ENCODE measurements at regions not wholly inside any gene's neighbourhood (a gene's known extent, or its start where the extent isn't known, plus 50 kb on each side); places are given as distances from the start of the nearest gene placed in this dataset.

DNA sequence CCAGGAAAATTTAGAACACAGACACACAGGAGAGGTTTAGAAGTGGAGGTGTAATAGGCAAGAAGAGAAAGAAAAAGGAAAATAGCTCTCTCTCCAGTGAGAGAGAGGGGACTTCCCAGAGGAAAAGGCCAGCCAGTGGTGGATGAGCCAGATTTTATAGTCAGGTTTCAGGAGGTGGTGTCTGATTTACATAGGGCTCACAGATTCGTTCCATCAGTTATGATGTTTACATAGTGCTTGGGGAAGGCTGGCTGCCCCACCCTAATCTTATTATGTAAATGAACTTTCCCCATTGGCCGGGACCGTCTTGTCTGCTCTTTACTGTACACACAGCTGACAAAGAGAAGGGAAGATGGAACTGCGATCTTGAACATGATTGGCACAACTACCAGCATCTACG, 797.3 kb downstream of the PLA2G4A start:
- Mint-ChIP-seq H3K27me3 (ENCODE audit: low read depth) (no peaks in the 10 kb centered on the region), H3K36me3 (ENCODE audit: low read depth) (peaks cover 4% of the 10 kb centered on the region), H3K4me1 (ENCODE audit: low read depth) (no peaks in the 10 kb centered on the region), H3K4me3 (ENCODE audit: unreplicated experiment) (no peak overlapping the region), H3K9me3 (ENCODE audit: low read depth) (peaks cover 11% of the 10 kb centered on the region), H3K27ac (ENCODE audit: unreplicated experiment) (no peak overlapping the region)
- no peak for TF ChIP-seq CTCF (IDR thresholded peaks at IDR 0.05)
- no peak for DNase-seq (ENCODE audit: low spot score)

- Mint-ChIP-seq H3K36me3 (ENCODE audit: low read depth) (peaks cover 4% of the 10 kb centered on the region), H3K27me3 (ENCODE audit: low read depth) (no peaks in the 10 kb centered on the region), H3K9me3 (ENCODE audit: low read depth) (peaks cover 15% of the 10 kb centered on the region), H3K4me1 (ENCODE audit: low read depth) (no peaks in the 10 kb centered on the region), H3K4me3 (ENCODE audit: unreplicated experiment) (no peak overlapping the region), H3K27ac (ENCODE audit: unreplicated experiment) (no peak overlapping the region)
- DNase-seq (ENCODE audit: low spot score), result no peak
- TF ChIP-seq CTCF (IDR thresholded peaks at IDR 0.05), result no peak
These were observed 798.8 kb downstream of the PLA2G4A start for GRCh38 chr1:187627516-187627915.

DNA sequence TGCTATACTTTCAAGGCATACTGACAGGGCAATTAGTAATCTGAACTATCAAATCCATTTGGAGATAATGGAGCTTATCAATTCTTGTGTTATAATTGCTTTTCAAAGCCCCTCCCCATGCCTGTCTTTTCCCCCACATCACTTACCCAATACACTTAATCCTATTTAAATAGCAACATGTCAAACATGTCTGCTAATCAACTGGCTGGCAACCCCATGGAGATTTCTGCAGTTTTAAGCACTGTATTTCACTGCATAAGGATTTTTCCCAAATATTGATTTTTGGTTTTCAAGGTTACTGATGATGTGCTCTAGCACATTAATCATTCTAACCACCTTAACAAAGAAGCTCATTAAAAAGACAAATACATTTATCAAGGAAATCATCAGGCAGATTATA, 800.3 kb downstream of the PLA2G4A start:
- Mint-ChIP-seq H3K4me1 (ENCODE audit: low read depth) (no peaks in the 10 kb centered on the region), H3K4me3 (ENCODE audit: unreplicated experiment) (no peak overlapping the region), H3K27ac (ENCODE audit: unreplicated experiment) (no peak overlapping the region), H3K9me3 (ENCODE audit: low read depth) (peaks cover 15% of the 10 kb centered on the region), H3K36me3 (ENCODE audit: low read depth) (peaks cover 4% of the 10 kb centered on the region), H3K27me3 (ENCODE audit: low read depth) (no peaks in the 10 kb centered on the region)
- no peak for TF ChIP-seq CTCF (IDR thresholded peaks at IDR 0.05)
- no peak for DNase-seq (ENCODE audit: low spot score)

DNA sequence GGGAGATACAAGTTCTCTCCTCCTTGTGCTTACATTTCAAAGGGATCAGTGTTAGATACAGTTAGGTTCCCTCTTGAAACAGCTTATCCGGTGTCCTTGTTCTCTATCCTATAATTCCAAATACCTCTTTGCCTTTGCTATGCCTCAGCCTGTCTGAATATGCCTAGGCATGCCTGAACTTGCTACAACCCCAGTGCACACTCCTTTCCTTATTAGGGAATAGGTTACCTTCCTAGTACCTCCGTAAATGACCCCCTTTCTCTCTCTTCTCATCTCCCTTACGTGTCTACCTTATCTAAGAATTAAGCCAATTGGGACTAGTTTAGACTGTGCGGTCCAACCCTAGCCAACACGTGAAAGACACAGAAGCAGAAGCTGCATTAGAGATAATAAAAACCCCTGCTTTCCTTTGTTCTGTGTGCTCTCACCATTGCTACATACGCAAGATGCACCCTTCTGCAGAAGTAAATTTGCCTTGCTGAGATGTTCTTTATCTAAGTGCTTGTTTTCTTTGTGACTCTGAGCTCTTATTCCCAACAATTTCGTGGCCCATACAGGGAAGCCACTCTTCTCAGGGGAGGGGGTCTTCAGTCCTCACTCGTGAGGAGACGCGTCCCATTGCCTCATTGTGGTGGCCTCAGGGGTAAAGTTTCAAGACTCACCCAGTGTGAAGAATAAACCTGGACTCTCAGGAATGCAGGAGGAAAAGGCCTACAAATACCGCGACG, 802.1 kb downstream of the PLA2G4A start:
- Mint-ChIP-seq H3K27me3 (ENCODE audit: low read depth) (no peaks in the 10 kb centered on the region), H3K4me1 (ENCODE audit: low read depth) (no peaks in the 10 kb centered on the region), H3K9me3 (ENCODE audit: low read depth) (peaks cover 15% of the 10 kb centered on the region)

GRCh38 chr1:187631381-187631675, 802.6 kb downstream of the PLA2G4A start:
- no peak for TF ChIP-seq CTCF (IDR thresholded peaks at IDR 0.05)
- H3K4me1 Mint-ChIP-seq (ENCODE audit: low read depth), result no peaks in the 10 kb centered on the region
- H3K4me3 Mint-ChIP-seq (ENCODE audit: unreplicated experiment), result no peak overlapping the region
- no peak overlapping the region for H3K27ac Mint-ChIP-seq (ENCODE audit: unreplicated experiment)
- H3K36me3 Mint-ChIP-seq (ENCODE audit: low read depth), result peaks cover 4% of the 10 kb centered on the region
- DNase-seq (ENCODE audit: low spot score), result no peak
- H3K27me3 Mint-ChIP-seq (ENCODE audit: low read depth), result no peaks in the 10 kb centered on the region
- H3K9me3 Mint-ChIP-seq (ENCODE audit: low read depth), result peaks cover 15% of the 10 kb centered on the region

More for the DNA sequence above, 802.1 kb downstream of the PLA2G4A start:
- DNase-seq (ENCODE audit: low spot score), result no peak
- H3K36me3 Mint-ChIP-seq (ENCODE audit: low read depth), result peaks cover 4% of the 10 kb centered on the region
- no peak for TF ChIP-seq CTCF (IDR thresholded peaks at IDR 0.05)
- H3K4me3 Mint-ChIP-seq (ENCODE audit: unreplicated experiment), result no peak overlapping the region
- H3K27ac Mint-ChIP-seq (ENCODE audit: unreplicated experiment), result no peak overlapping the region

All from chondrocyte (in vitro differentiated cells).